ENCODE measurements at regions not wholly inside any gene's neighbourhood (a gene's known extent, or its start where the extent isn't known, plus 50 kb on each side); places are given as distances from the start of the nearest gene placed in this dataset.

DNA sequence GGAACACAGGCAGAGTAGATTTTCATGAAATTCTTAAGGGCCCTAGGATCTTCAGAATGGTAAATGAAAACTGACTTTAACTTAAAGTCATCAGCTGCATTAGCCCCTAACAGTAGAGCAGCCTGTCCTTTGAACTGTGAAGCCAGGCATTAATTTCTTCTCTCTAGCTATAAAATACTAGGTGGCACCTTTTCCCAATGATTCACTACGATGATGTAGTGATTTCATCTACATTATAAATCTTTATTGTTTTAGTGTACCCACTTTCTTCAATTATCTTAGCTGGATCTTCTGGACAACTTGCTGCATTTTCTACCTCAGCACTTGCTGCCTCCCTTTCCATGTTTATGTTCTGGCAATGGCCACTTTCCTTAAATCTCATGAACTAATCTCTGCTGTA is 290.5 kb downstream of the NOL4 start:
- H3K27me3 ChIP-seq (ENCODE audit: control insufficient read depth, insufficient read depth, low read length), result no peaks in the 10 kb centered on the region
- ChIA-PET POLR2A (no interaction called here), CTCF (no interaction called here)
- in situ Hi-C loops (cut with HindIII; ENCODE audit: low pct_unique_long_range_greater_than_20kb, low sequenced_read_pairs), result no loop called here
- ATAC-seq (no peak), DNase-seq (ENCODE audit: low read depth, low spot score) (no peak)
- no peaks in the 10 kb centered on the region for H3K36me3 ChIP-seq (ENCODE audit: control insufficient read depth, insufficient read depth, low read length)
- no peaks in the 10 kb centered on the region for H3K9me3 ChIP-seq (ENCODE audit: control insufficient read depth, insufficient read depth, low read depth, low read length)
- H3K4me1 ChIP-seq (ENCODE audit: control insufficient read depth, insufficient read depth, low read length), result no peaks in the 10 kb centered on the region
- intact Hi-C loops (cut with micrococcal nuclease; ENCODE audit: unreplicated experiment), result no loop called here
- TF ChIP-seq POLR2AphosphoS5 (IDR thresholded peaks at IDR 0.05; ENCODE audit: low read depth, low read length) (no peak), TCF7L2 (IDR thresholded peaks at IDR 0.05; ENCODE audit: low read depth, low read length) (no peak), SIN3A (IDR thresholded peaks at IDR 0.05; ENCODE audit: borderline replicate concordance, insufficient read depth, low read depth, low read length) (no peak)
- TF ChIP-seq, protein P1, sequence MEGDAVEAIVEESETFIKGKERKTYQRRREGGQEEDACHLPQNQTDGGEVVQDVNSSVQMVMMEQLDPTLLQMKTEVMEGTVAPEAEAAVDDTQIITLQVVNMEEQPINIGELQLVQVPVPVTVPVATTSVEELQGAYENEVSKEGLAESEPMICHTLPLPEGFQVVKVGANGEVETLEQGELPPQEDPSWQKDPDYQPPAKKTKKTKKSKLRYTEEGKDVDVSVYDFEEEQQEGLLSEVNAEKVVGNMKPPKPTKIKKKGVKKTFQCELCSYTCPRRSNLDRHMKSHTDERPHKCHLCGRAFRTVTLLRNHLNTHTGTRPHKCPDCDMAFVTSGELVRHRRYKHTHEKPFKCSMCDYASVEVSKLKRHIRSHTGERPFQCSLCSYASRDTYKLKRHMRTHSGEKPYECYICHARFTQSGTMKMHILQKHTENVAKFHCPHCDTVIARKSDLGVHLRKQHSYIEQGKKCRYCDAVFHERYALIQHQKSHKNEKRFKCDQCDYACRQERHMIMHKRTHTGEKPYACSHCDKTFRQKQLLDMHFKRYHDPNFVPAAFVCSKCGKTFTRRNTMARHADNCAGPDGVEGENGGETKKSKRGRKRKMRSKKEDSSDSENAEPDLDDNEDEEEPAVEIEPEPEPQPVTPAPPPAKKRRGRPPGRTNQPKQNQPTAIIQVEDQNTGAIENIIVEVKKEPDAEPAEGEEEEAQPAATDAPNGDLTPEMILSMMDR (IDR thresholded peaks at IDR 0.05), result no peak
- TF ChIP-seq, protein P2, sequence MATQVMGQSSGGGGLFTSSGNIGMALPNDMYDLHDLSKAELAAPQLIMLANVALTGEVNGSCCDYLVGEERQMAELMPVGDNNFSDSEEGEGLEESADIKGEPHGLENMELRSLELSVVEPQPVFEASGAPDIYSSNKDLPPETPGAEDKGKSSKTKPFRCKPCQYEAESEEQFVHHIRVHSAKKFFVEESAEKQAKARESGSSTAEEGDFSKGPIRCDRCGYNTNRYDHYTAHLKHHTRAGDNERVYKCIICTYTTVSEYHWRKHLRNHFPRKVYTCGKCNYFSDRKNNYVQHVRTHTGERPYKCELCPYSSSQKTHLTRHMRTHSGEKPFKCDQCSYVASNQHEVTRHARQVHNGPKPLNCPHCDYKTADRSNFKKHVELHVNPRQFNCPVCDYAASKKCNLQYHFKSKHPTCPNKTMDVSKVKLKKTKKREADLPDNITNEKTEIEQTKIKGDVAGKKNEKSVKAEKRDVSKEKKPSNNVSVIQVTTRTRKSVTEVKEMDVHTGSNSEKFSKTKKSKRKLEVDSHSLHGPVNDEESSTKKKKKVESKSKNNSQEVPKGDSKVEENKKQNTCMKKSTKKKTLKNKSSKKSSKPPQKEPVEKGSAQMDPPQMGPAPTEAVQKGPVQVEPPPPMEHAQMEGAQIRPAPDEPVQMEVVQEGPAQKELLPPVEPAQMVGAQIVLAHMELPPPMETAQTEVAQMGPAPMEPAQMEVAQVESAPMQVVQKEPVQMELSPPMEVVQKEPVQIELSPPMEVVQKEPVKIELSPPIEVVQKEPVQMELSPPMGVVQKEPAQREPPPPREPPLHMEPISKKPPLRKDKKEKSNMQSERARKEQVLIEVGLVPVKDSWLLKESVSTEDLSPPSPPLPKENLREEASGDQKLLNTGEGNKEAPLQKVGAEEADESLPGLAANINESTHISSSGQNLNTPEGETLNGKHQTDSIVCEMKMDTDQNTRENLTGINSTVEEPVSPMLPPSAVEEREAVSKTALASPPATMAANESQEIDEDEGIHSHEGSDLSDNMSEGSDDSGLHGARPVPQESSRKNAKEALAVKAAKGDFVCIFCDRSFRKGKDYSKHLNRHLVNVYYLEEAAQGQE (IDR thresholded peaks at IDR 0.05; ENCODE audit: insufficient read depth in 1 of 2, low read depth in 2 of 2, low read length in 1 of 2), result no peak
- BruUV-seq (replicated peaks), result no TSS peak
- H3K4me3 ChIP-seq (ENCODE audit: low read depth in 2 of 2, low read length in 2 of 2), result no peak overlapping the region
- H3K27ac ChIP-seq (ENCODE audit: low read length), result no peak overlapping the region

DNA sequence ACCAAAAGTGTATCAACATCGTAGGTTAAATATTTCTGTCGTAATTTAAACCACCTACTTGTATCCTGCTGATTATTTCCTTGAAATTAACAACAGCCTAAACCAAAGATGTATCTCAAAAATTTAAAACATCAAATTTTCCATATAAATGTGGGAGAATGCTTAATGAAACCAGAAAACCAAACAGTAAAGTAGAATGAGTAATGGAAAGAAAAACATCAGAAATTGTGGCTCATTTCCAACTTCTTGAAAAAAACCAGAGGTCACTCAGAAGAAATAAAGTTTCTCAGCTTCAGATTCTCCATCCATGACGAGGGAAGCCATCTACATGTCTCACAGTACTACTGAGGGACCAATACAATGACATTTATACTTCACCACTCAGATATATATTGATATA is 296.5 kb downstream of the NOL4 start:
- TF ChIP-seq, protein P2 (IDR thresholded peaks at IDR 0.05; ENCODE audit: insufficient read depth in 1 of 2, low read depth in 2 of 2, low read length in 1 of 2), result no peak
- TF ChIP-seq TCF7L2 (IDR thresholded peaks at IDR 0.05; ENCODE audit: low read depth, low read length) (no peak), POLR2AphosphoS5 (IDR thresholded peaks at IDR 0.05; ENCODE audit: low read depth, low read length) (no peak), SIN3A (IDR thresholded peaks at IDR 0.05; ENCODE audit: borderline replicate concordance, insufficient read depth, low read depth, low read length) (no peak)
- TF ChIP-seq, protein P1 (IDR thresholded peaks at IDR 0.05), result no peak
- DNase-seq (ENCODE audit: low read depth, low spot score), result no peak
- in situ Hi-C loops (cut with HindIII; ENCODE audit: low pct_unique_long_range_greater_than_20kb, low sequenced_read_pairs), result no loop called here
- no peak for ATAC-seq
- Histone ChIP-seq H3K4me1 (ENCODE audit: control insufficient read depth, insufficient read depth, low read length) (no peaks in the 10 kb centered on the region), H3K27me3 (ENCODE audit: control insufficient read depth, insufficient read depth, low read length) (no peaks in the 10 kb centered on the region), H3K36me3 (ENCODE audit: control insufficient read depth, insufficient read depth, low read length) (no peaks in the 10 kb centered on the region), H3K9me3 (ENCODE audit: control insufficient read depth, insufficient read depth, low read depth, low read length) (no peaks in the 10 kb centered on the region), H3K4me3 (ENCODE audit: low read depth in 2 of 2, low read length in 2 of 2) (no peak overlapping the region), H3K27ac (ENCODE audit: low read length) (no peak overlapping the region)
- ChIA-PET POLR2A (no interaction called here), CTCF (no interaction called here)
- BruUV-seq (replicated peaks), result no TSS peak
- intact Hi-C loops (cut with micrococcal nuclease; ENCODE audit: unreplicated experiment), result no loop called here
